HepG2 (cell line): ENCODE measurements at regions not wholly inside any gene's neighbourhood (a gene's known extent, or its start where the extent isn't known, plus 50 kb on each side); places are given as distances from the start of the nearest gene placed in this dataset.

Experiments used
- ARHGAP35 ChIP-seq: sonication (generic); formaldehyde crosslinking; IDR thresholded peaks from 2 replicates; pipeline ENCODE4 v1.9.0; 2022; ENCODE audit warnings: mild to moderate bottlenecking, inconsistent platforms, moderate library complexity, missing genetic modification reagents, borderline replicate concordance
- BHLHE40 ChIP-seq: IDR thresholded peaks from 2 replicates; pipeline ENCODE4 v1.6.1; 2011; ENCODE audit warnings: low read length, improper control_type of control experiment
- CEBPG ChIP-seq: IDR thresholded peaks from 2 replicates; pipeline ENCODE4 v1.6.1; 2016
- CREB3 ChIP-seq: sonication (generic); formaldehyde crosslinking; IDR thresholded peaks from 2 replicates; pipeline ENCODE4 v1.5.0; 2020; ENCODE audit warnings: missing genetic modification reagents
- FOXK2 ChIP-seq: fragments of 450-650 bp; IDR thresholded peaks from 2 replicates; pipeline ENCODE4 v1.6.1; 2016
- GATAD1 ChIP-seq: IDR thresholded peaks from 2 replicates; pipeline ENCODE4 v1.6.1; 2016; ENCODE audit warnings: missing genetic modification reagents, missing compliant biosample characterization
- HIVEP1 ChIP-seq: sonication (generic); formaldehyde crosslinking; IDR thresholded peaks from 2 replicates; pipeline ENCODE4 v1.4.0; 2020; ENCODE audit warnings: mild to moderate bottlenecking, missing genetic modification reagents
- HNRNPUL1 ChIP-seq: fragments of 200-400 bp; formaldehyde crosslinking; IDR thresholded peaks from 2 replicates; pipeline ENCODE4 v1.6.1; 2017; ENCODE audit warnings: low read depth, mild to moderate bottlenecking, low read length, moderate library complexity
- KDM4B ChIP-seq: sonication (generic); formaldehyde crosslinking; IDR thresholded peaks from 2 replicates; pipeline ENCODE4 v1.4.0; 2020; ENCODE audit warnings: missing genetic modification reagents
- KDM5B ChIP-seq: sonication (generic); formaldehyde crosslinking; IDR thresholded peaks from 2 replicates; pipeline ENCODE4 v1.4.0; 2020; ENCODE audit warnings: missing genetic modification reagents, mild to moderate bottlenecking, borderline replicate concordance
- MAZ ChIP-seq, 2 experiments: sonication (generic) in 1 of 2; formaldehyde crosslinking in 1 of 2; IDR thresholded peaks; 2 replicates each; pipeline versions ENCODE4 v1.5.0 to v1.6.1; 2012 to 2020; ENCODE audit warnings: low read depth in 2 of 2, mild to moderate bottlenecking in 2 of 2, borderline replicate concordance in 1 of 2, improper control_type of control experiment in 1 of 2, low read length in 1 of 2, missing genetic modification reagents in 1 of 2, moderate library complexity in 1 of 2
- NCOA5 ChIP-seq: sonication (generic); formaldehyde crosslinking; IDR thresholded peaks from 2 replicates; pipeline ENCODE4 v1.4.0; 2020; ENCODE audit warnings: missing genetic modification reagents
- NR0B2 ChIP-seq: sonication (generic); formaldehyde crosslinking; IDR thresholded peaks from 2 replicates; pipeline ENCODE4 v1.4.0; 2020; ENCODE audit warnings: mild to moderate bottlenecking, missing genetic modification reagents
- PCBP1 ChIP-seq: fragments of 200-400 bp; formaldehyde crosslinking; IDR thresholded peaks from 2 replicates; pipeline ENCODE4 v1.6.1; 2017; ENCODE audit warnings: mild to moderate bottlenecking, low read depth, low read length, borderline replicate concordance
- PHB2 ChIP-seq: fragments of 450-650 bp; IDR thresholded peaks from 2 replicates; pipeline ENCODE4 v1.6.1; 2018; ENCODE audit not compliant: partially characterized antibody
- POLR2AphosphoS2 ChIP-seq: IDR thresholded peaks from 2 replicates; pipeline ENCODE4 v1.6.1; 2011; ENCODE audit warnings: low read depth, low read length, improper control_type of control experiment
- REPIN1 ChIP-seq: sonication (generic); formaldehyde crosslinking; IDR thresholded peaks from 2 replicates; pipeline ENCODE4 v1.8.0; 2022; ENCODE audit warnings: missing genetic modification reagents, low read depth, mild to moderate bottlenecking, borderline replicate concordance
- SNAPC2 ChIP-seq: sonication (generic); formaldehyde crosslinking; IDR thresholded peaks from 2 replicates; pipeline ENCODE4 v1.8.1; 2022; ENCODE audit warnings: mild to moderate bottlenecking, missing genetic modification reagents
- WIZ ChIP-seq: sonication (generic); formaldehyde crosslinking; IDR thresholded peaks from 2 replicates; pipeline ENCODE4 v1.5.1; 2020; ENCODE audit warnings: mild to moderate bottlenecking, missing genetic modification reagents
- YEATS2 ChIP-seq: sonication (generic); formaldehyde crosslinking; IDR thresholded peaks from 2 replicates; pipeline ENCODE4 v1.4.0; 2020; ENCODE audit warnings: missing genetic modification reagents, borderline replicate concordance
- YEATS4 ChIP-seq: sonication (generic); formaldehyde crosslinking; IDR thresholded peaks from 2 replicates; pipeline ENCODE4 v1.4.0; 2020; ENCODE audit warnings: missing genetic modification reagents, borderline replicate concordance
- ZMAT3 ChIP-seq: sonication (generic); formaldehyde crosslinking; conservative IDR thresholded peaks from 2 replicates; pipeline ENCODE4 v1.7.0; 2021; ENCODE audit warnings: missing genetic modification reagents
- ZNF20 ChIP-seq: sonication (generic); formaldehyde crosslinking; IDR thresholded peaks from 2 replicates; pipeline ENCODE4 v1.4.0; 2020; ENCODE audit warnings: mild to moderate bottlenecking, moderate library complexity, missing genetic modification reagents
- ZNF225 ChIP-seq: sonication (generic); formaldehyde crosslinking; IDR thresholded peaks from 2 replicates; pipeline ENCODE4 v1.4.0; 2020; ENCODE audit warnings: mild to moderate bottlenecking, missing genetic modification reagents
- ZNF484 ChIP-seq: sonication (generic); formaldehyde crosslinking; IDR thresholded peaks from 2 replicates; pipeline ENCODE4 v1.5.1; 2020; ENCODE audit warnings: mild to moderate bottlenecking, low read depth, missing genetic modification reagents, borderline replicate concordance
- ZNF570 ChIP-seq: sonication (generic); formaldehyde crosslinking; IDR thresholded peaks from 2 replicates; pipeline ENCODE4 v1.4.0; 2020; ENCODE audit warnings: mild to moderate bottlenecking, missing genetic modification reagents, borderline replicate concordance
- ZNF577 ChIP-seq: sonication (generic); formaldehyde crosslinking; IDR thresholded peaks from 2 replicates; pipeline ENCODE4 v1.4.0; 2020; ENCODE audit warnings: mild to moderate bottlenecking, low read depth, missing genetic modification reagents, borderline replicate concordance
- ZNF644 ChIP-seq: IDR thresholded peaks from 2 replicates; pipeline ENCODE4 v1.6.1; 2016; ENCODE audit warnings: low read depth
- ZNF740 ChIP-seq: sonication (generic); formaldehyde crosslinking; IDR thresholded peaks from 2 replicates; pipeline ENCODE4 v1.4.0; 2020; ENCODE audit warnings: missing genetic modification reagents

GRCh38 chr14:29028973-29029582 lies 262.5 kb downstream of the FOXG1 start (continued):
- TF ChIP-seq KDM4B (CRISPR knock-in tag) (peak; percentile 98), ARHGAP35 (CRISPR knock-in tag) (no peak), ZNF225 (CRISPR knock-in tag) (no peak; the same call in 1 of the 2 replicates), YEATS4 (peak; percentile 93; the same call in 1 of the 2 replicates), HNRNPUL1 (no peak), BHLHE40 (no peak), NCOA5 (no peak), ZMAT3 (CRISPR knock-in tag) (no peak; the same call in none of the 2 replicates), POLR2AphosphoS2 (no peak), NR0B2 (no peak), GATAD1 (CRISPR knock-in tag) (peak; percentile 76), PCBP1 (no peak), ZNF570 (CRISPR knock-in tag) (no peak), ZNF20 (no peak), HIVEP1 (CRISPR knock-in tag) (no peak), ZNF484 (CRISPR knock-in tag) (no peak), PHB2 (no peak), REPIN1 (CRISPR knock-in tag) (peak; percentile 99), YEATS2 (no peak; the same call in 1 of the 2 replicates), ZNF577 (CRISPR knock-in tag) (no peak), MAZ (IDR thresholded peaks at IDR 0.05; ENCODE audit: borderline replicate concordance, low read depth, low read length) (0 out of 2 replicates have a peak, but pooled peaks have one; percentile 67), MAZ (CRISPR knock-in tag; IDR thresholded peaks at IDR 0.05; ENCODE audit: low read depth) (peak; percentile 58; the same call in 1 of the 2 replicates), WIZ (CRISPR knock-in tag) (peak; percentile 99), CEBPG (CRISPR knock-in tag) (peak; percentile 90), SNAPC2 (CRISPR knock-in tag) (peak; percentile 90; the same call in 1 of the 2 replicates), FOXK2 (no peak), CREB3 (CRISPR knock-in tag) (no peak), ZNF644 (CRISPR knock-in tag) (peak; percentile 100), ZNF740 (CRISPR knock-in tag) (peak; percentile 75; the same call in 1 of the 2 replicates), KDM5B (CRISPR knock-in tag) (0 out of 2 replicates have a peak, but pooled peaks have one; percentile 79)
